Medulla oblongata (tissue), 1 donor: ENCODE measurements at regions not wholly inside any gene's neighbourhood (a gene's known extent, or its start where the extent isn't known, plus 50 kb on each side); places are given as distances from the start of the nearest gene placed in this dataset.

Source experiments
- DNase-seq: peaks from one replicate; pipeline ENCODE4 v3.0.0-alpha.2; 2015; ENCODE audit errors: extremely low spot score

GRCh38 chr10:78563314-78563713 is 505.5 kb upstream of the ZMIZ1 start:
- no peak for DNase-seq

- DNase-seq: no peak
These were observed 502.9 kb upstream of the ZMIZ1 start for GRCh38 chr10:78565841-78566240.

GRCh38 chr10:78566284-78567111 is 502.3 kb upstream of the ZMIZ1 start:
- DNase-seq: no peak

- no peak for DNase-seq
These were observed 500.9 kb upstream of the ZMIZ1 start for GRCh38 chr10:78567680-78568455.

GRCh38 chr10:78568620-78569019 is 500.1 kb upstream of the ZMIZ1 start:
- DNase-seq: no peak

- DNase-seq: peak; percentile 56
These were observed 498.0 kb upstream of the ZMIZ1 start for GRCh38 chr10:78570633-78571235.

- DNase-seq: no peak
These were observed 497.5 kb upstream of the ZMIZ1 start for GRCh38 chr10:78571286-78571685.

- no peak for DNase-seq
These were observed 496.9 kb upstream of the ZMIZ1 start for GRCh38 chr10:78571891-78572290.

- DNase-seq: no peak
These were observed 496.2 kb upstream of the ZMIZ1 start for GRCh38 chr10:78572565-78572964.

GRCh38 chr10:78574547-78574946 is 494.2 kb upstream of the ZMIZ1 start:
- DNase-seq: no peak

- DNase-seq: no peak
These were observed 493.4 kb upstream of the ZMIZ1 start for GRCh38 chr10:78575400-78575799.

- DNase-seq: no peak
These were observed 492.5 kb upstream of the ZMIZ1 start for GRCh38 chr10:78576276-78576675.

GRCh38 chr10:78577712-78578111 is 491.1 kb upstream of the ZMIZ1 start:
- peak; percentile 57 for DNase-seq

- no peak for DNase-seq
These were observed 489.8 kb upstream of the ZMIZ1 start for GRCh38 chr10:78578929-78579328.

- no peak for DNase-seq
These were observed 489.2 kb upstream of the ZMIZ1 start for GRCh38 chr10:78579576-78579975.

- peak; percentile 96 for DNase-seq
These were observed 488.8 kb upstream of the ZMIZ1 start for GRCh38 chr10:78579995-78580394.

- DNase-seq: no peak
These were observed 487.6 kb upstream of the ZMIZ1 start for GRCh38 chr10:78581133-78581694.

- DNase-seq: no peak
These were observed 486.2 kb upstream of the ZMIZ1 start for GRCh38 chr10:78582540-78582939.

- no peak for DNase-seq
These were observed 484.5 kb upstream of the ZMIZ1 start for GRCh38 chr10:78584266-78584665.

- DNase-seq: no peak
These were observed 484.1 kb upstream of the ZMIZ1 start for GRCh38 chr10:78584681-78585080.

- no peak for DNase-seq
These were observed 482.8 kb upstream of the ZMIZ1 start for GRCh38 chr10:78585952-78586351.

- DNase-seq: no peak
These were observed 480.5 kb upstream of the ZMIZ1 start for GRCh38 chr10:78588194-78588811.
